Medulla oblongata (tissue), 1 donor: ENCODE measurements at regions not wholly inside any gene's neighbourhood (a gene's known extent, or its start where the extent isn't known, plus 50 kb on each side); places are given as distances from the start of the nearest gene placed in this dataset.
"Not testable (repeated sequence)": the region's sequence is repeated elsewhere in the genome, so short reads cannot be mapped to it uniquely, and the experiment has no call there.

Experiments
- DNase-seq: peaks from one replicate; pipeline ENCODE4 v3.0.0-alpha.2; 2015; ENCODE audit errors: extremely low spot score

DNA sequence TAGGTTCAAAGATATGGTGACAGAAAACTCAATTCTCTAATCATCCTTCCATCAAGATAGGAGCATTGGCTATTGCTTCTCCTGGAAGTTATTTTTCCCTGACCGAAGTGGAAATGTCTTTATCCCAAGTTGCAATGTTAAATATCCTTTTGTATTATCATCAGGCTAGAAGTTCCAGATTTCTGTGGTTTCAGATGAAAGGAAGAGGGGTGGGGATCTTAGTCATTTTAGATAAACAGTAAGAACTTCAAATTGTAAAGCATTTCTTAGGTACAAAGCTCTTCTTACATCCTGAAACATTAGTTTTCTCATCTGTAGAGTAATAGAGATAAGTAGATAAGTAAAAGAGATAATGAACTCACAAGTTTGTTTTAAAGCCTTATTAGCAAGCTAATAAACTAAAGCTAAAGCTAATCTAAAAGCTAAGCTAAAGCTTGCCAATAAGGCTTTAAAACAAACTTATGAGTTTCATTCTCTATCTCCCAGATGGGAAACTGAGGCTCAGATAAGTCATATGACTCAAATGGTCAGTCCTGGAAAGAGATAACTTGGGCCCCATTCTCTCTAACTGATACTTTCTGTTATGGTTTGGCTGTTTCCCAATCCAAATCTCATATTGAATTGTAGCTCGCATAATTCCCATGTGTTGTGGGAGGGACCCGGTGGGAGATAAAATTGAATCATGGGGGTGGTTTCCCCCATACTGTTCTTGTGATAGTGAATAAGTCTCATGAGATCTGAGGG lies 99.2 kb upstream of the KCNK2 start:
- no peak for DNase-seq

DNA sequence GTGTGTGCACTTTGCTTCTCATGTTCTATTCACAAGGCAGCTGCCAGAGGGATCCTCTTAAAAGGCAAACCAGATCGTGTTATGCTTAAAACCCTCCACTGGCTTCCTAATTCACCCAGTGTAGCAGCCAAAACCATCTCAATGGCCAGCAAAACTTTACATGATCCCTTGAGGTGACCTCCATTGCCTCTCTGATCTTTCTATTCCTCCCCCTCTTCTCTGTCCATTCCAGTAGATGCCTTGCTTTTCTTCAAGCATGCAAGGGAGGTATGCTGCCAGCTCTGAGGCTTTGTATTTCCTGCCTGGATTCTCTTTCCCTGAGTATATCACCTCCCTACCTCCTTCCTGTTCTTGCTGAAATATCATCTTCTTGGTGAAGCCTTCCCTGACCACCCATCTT lies 93.2 kb upstream of the KCNK2 start:
- DNase-seq, result no peak

DNA sequence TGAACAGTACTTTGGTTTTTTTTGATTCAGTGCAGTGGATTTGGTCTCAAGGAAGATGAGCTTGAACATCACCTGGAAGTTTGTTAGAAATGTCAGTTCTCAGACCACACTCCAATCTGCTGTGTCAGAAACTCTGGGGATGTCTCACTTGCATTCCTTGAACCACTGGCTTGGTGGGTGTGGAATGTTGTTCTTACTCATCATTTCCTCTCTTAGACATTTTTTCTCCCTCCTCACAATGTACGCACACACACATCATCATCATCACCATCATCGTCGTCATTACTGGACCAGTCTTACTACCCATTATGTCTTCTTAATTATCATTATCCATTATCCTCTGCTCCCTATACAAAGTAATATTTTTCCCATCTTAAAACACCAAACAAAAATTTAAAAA lies 91.9 kb upstream of the KCNK2 start:
- DNase-seq, result no peak

DNA sequence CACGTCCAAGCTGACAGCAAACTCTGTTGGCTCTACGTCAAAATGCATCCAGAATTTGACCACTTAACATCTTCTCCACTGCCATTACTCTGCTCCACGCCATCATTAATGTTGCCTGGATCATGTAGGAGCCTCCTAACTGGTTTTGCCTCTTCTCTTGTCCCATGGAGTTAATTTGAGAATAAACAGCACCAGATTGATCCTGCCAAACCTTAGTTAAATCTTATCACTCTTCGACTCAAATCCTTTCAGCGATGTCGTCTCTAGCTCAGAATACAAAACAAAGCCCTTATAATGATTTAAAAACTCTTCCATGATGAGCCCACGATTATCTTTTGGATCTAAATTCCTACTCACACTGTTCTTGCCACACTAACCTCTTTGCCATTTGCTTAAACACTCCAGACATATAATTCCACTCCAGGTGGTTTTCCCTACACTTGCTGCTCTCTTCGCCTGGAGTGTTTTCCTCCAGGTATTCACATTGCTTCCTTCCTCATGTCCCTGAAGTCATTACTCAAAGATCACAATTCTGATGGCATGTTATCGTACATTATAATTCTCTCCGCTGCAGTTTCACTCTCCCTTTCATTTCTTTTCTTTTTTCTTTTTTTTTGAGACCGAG lies 90.7 kb upstream of the KCNK2 start:
- no peak for DNase-seq

DNA sequence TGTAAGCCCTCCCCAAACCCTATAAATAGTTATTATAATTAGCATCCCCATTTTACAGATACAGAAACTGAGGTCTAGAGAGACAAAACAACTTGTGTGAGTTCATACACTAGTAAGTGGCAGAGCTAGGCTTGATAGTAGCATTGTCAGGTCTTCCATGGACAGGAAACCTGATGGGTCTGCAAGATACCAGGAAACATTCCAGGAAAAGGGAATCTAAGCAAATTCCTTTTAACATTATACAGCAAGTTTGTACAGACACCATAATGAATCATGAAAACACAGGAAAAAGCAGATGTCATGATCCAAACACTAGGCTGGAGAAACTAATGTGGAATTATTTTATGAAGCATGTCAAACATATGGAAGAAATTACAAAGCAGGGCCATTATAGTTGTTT lies 89.1 kb upstream of the KCNK2 start:
- DNase-seq, result no peak

DNA sequence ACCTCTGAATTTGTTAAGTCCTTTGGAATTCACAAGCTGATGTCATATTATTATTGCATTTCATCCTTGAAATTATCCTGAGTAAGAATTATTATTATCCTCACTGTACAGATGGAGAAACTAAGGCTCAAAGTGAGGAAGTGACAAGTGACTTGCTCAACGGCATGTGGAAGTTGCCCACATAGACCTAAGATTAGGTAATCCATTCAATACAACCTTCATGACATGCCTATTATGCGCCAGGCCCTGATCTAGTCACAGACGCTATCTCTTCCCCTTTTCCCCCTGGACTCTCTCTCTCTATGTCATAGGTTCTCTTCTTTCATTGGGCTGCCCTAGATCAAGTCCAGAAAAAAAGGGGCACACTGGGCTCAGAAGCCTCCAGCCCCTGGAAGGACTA lies 84.9 kb upstream of the KCNK2 start:
- DNase-seq, result no peak

DNA sequence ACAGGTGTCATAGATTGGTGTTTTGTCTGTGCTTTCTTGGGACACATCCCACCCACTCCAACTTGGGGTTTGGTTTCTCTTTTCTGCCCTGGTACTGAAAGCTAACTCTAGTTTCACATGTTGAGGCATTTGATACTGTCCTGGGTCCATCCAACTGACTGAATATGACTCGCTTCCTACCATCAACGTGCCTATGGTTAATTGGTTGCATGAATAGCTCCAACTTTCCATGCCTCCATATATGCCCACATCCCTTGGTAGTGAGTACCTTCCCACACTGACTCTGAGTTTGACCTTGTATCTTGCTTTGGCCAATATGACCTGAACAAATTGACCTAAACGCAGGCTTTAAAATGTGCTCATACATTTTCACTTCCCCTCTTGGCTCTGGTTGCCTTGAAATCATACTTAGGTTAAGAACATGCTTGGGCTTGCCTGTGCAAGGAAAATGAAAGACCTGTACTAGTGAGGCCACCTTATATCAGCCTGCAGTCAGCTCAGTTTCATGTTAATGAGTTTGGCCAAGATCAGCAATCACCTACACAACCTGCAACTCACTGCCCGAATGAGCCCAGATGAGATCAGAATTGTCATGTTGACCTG lies 81.0 kb upstream of the KCNK2 start:
- no peak for DNase-seq

DNA sequence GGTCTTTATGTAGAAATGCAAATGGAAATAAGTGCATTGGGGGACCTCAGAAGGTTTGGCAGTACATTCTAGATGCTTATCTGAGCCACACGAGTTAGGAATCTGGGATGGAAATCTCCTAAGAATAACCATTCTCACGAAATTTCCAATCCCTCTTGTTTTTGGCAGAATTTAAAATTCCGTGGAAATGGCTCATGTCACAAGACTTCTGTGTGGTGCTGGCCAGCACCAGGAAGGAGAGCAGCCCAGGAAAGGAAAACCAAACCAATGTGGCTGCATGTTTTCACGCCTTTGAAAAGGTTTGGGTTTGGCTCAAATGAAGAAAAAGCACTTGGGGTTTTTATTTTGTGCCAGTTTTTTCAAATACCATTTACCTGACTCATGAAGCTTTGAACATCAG lies 80.1 kb upstream of the KCNK2 start:
- DNase-seq, result no peak

DNA sequence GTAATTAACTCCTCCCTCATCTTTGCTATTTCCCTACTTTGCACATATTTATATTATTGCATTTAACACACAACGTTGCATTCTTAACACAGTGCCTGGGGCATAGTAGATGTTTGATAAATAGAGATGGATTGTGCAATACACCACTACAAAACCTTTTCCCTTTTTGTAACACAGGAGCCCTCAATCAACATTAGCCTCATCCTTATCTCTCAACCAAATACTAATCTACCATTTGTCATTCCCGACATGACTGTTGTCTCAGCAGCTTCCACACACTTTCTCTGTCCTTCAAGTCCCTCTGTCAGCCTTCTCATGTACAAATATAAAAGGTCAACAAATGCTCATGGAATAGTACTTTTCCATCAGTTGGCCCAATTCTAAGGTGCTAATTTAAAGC lies 78.9 kb upstream of the KCNK2 start:
- DNase-seq, result no peak

DNA sequence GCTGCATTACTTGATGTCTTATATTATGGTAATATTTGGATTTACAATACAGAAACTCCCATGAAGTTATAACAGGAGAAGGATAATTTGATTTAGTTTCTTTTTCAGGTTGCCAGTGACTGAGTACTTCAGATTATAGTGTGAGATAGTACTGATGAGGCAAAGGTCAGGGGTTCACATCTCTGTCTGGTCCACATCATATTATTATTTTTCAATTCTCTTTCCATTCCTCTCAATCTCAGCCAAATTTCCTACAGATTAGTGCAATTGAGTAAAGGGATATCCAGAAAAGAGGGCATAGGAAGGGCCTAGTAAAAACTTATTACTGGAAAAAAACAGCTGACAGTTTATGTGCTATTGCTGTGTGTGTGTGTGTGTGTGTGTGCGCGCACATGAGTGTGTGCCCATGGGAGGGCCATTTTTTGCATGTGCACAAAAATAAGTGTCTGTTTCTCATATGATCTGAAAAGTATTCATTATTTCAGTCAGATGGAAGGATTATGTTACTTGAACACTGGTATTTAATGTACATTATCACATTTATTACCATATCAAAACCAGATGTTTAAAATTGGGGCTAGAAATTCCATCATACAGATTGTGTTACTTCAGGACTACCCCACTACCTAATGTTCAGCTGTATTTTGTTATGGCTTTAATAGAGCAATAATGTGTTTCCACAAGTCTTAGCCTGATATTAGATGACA lies 78.3 kb upstream of the KCNK2 start:
- no peak for DNase-seq

DNA sequence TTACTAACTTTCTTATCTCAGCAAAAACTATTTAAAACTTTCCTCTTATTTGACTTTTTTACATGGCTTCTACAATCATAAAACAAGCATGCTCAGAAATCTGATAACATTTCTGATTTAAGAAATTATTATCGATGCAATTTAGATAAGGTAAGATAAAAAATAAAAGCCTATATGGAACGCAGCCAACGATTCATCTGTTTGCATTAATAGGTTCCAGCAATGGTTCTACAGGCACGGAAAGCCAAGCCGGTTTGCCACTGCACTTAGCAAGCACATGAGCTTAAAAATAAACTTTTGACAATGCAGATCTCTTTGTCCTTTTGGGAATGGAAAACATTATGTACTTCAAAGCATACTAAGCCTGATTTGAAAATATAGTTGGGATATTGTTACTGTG lies 77.5 kb upstream of the KCNK2 start:
- DNase-seq, result no peak

DNA sequence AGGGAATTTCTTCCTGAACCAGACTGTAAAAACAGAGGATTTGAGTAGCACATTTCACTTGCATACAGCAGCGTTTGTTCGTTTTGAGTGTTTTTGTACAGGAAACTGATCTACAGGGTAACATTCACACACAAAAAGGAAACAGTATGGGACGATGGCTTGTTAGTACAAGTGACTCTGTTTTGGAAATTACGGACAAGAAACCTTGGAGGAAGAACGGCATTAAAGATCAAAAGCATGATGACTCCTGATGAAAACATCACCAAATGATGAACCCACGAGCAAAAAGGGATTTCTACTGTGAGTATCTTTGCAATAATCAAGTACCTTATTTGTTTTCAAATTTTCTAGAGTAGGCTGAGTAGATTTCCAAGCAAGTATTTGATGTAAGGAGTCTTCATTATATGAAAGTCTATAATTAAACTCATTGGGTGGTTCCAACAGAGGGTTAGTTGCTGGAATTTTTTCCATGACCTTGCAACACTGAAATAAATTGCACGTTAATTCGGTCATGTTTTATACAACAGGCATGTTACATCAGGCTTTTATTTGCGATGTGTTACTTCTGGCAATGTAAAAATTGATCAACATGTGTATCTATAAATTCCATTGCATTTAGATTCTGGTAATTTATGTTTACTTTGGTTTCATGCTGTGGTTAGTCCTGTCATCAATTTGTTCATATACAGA lies 76.7 kb upstream of the KCNK2 start:
- no peak for DNase-seq

DNA sequence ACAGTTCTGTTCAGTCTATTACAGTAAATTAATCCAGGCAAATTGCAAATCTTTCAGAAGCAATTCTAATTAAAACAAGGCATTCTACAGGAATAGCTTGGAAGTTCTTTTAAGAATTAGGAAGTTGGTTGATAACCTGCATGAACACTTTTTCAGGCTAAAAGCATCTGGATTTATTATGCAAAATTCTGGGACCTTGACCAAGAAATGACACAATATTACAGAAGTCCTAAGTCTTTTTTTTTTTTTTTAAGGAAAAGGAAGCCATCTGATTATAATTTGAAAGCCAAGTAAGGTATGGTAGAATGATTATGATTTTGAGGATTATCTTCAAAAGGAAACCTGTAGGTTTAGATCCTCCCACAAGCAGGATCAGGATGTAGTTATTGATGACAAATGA lies 74.7 kb upstream of the KCNK2 start:
- no peak for DNase-seq

DNA sequence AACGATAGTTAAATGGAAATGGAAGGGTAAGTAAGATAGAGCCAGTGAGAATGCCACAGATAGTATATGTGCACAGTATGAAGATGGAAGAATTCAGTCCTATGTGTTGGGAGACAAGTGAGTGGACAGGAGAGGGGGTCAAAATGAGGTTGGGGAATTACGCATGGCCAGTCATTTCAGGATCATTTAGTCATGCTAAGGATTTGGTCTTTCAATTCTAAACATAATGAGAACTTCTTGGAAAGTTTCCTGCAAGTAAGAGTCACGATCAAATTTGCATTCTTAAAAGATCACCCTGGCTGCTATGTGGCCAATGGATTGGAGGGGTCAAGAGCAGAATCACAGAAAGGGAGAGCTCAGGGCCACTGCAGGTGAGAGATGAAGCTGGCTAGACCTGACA lies 64.0 kb upstream of the KCNK2 start:
- no peak for DNase-seq

DNA sequence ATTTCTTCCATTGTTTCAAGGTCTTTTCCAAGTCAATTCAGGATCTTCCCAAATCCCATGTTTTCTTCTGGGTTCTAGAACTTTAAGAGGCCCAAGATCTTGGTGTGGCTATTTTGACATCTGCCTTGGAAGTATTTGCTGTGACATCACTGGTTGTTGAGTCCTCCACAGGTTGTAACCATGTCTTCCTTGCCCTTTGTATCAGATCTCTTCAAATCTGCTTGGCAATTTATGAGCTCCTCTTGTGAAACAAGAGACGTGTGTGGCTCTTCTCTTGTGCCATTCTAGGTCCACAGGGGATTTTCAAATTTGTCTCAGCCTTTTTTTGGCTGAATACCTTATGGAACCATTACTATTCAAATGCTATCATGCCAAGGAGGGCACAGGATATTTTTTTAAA lies 60.3 kb upstream of the KCNK2 start:
- DNase-seq, result no peak

DNA sequence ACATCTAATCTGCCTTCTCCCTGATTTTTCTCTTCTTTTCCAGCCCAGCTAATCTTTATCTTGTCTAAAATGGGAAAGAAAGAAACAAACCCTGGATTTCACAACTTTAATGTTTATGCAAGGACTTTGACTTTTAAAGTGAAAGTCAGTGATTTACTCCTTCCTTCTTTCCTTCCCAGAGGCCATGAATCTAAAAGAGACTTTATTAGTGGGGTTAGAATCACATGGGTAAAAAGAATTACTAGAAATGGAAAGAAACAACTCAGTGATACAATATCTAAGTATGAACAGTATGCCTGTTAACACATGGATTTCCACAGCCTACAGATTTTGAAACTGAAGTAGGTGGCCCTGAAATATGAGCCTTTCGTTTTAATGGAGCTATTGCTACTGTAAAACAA lies 59.8 kb upstream of the KCNK2 start:
- DNase-seq, result no peak

DNA sequence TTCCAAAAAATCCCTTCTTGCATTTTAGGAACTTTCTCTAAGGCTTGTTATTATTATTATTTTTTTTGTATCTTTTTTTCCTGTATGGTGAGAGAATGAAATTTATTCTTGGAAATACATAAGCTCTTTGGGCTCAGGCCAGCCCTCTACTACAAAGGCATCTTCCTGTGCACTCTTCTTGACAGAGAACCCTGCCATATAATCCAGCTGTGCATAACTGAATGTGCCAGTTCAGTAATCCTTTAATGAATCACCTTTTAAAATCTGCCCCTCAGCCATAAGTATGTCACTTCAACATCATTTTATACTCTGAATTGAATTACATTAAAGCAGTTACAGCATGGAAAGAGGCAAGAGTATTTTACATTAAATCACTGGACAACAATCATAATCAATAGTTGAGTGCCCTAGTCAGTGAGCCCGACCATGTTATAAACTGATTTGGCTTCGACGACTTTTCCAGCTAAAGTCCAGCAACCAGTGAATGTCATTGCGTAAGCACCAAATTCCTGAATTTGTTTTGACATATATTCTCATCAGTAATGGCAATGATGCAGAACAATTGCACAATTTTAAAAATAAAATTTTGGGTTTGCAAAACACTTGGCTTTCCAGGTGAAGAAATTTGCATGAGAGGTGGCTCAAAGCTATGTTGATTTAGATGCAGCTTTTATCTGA lies 59.2 kb upstream of the KCNK2 start:
- DNase-seq, result no peak

DNA sequence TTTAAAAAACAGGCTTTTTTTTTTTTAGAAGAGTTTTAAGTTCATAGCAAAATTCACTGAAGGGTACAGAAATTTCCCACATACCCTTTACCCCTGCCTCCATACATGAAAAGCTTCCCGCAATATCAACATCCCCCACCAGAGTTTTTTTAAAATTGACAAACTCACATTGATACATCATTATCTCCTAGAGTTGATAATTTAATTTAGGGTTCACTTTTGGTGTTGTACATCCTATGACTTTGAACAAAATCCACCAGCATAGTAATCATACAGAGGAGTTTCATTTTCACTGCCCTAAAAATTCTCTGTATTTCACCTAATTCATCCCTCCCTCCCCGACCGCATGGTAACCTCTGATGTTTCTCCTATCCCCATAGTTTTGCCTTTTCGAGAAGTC lies 53.6 kb upstream of the KCNK2 start:
- no peak for DNase-seq

DNA sequence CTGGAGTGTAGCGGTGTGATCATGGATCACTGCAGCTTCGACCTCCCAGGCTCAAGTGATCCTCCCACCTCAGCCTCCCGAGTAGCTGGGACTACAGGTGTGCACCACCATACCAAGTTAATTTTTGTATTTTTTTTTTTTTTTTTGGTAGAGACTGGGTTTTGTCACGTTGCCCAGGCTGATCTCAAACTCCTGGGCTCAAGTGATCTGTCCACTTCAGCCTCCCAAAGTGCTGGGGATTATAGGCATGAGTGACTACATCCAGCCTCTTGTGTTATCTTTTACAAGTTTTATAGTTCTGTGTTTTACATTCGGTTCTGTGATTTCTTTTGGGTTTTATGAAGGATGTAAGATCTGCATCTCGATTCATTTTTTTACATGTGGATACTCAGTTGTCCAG lies 52.0 kb upstream of the KCNK2 start:
- not testable (repeated sequence) for DNase-seq

DNA sequence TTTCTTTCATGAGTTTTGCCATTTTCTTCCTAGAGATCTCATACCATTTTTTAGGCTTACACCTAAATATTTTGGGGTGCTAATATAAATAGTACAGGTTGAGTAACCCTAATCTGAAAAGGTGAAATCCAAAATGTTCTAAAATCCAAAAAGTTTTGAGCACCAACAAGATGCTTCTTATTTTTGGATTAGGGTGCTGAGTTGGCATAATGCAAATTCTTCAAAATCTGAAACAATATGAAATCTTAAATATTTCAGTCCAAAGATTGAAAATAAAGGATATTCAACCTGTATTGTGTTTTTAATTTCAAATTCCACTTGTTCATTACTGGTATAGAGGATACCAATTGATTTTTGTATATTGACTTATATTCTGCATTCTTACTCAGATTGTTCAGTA lies 51.1 kb upstream of the KCNK2 start:
- no peak for DNase-seq
